Thoracic aorta (tissue), 2 donors: ENCODE measurements at regions not wholly inside any gene's neighbourhood (a gene's known extent, or its start where the extent isn't known, plus 50 kb on each side); places are given as distances from the start of the nearest gene placed in this dataset.

Source experiments
- ATAC-seq: fragments of 150-250 bp; one replicate; pipeline ENCODE4 v1.8.0; 2017; ENCODE audit warnings: low read depth; ENCODE audit not compliant: insufficient number of reproducible peaks, low FRiP score
- DNase-seq: peaks from one replicate; pipeline ENCODE4 v3.0.0-alpha.2; 2020; ENCODE audit warnings: low spot score
- H3K27ac ChIP-seq, 2 donors: fragments of 200-600 bp; sonication (generic); 1 replicate in 1 of 2; 2 replicates in 1 of 2; pipeline ENCODE4 v1.5.1; 2016; ENCODE audit warnings: mild to moderate bottlenecking in 2 of 2, moderate library complexity in 2 of 2
- H3K27me3 ChIP-seq: fragments of 200-600 bp; sonication (generic); replicated peaks from 2 replicates; pipeline ENCODE4 v1.6.0; 2016; ENCODE audit warnings: mild to moderate bottlenecking; ENCODE audit not compliant: insufficient read depth
- H3K36me3 ChIP-seq: fragments of 200-600 bp; sonication (generic); one replicate; pipeline ENCODE4 v1.5.1; 2016
- H3K4me1 ChIP-seq, 2 donors: fragments of 200-600 bp; sonication (generic); 1 replicate in 1 of 2; 2 replicates in 1 of 2; pipeline versions ENCODE4 v1.5.1 to v1.6.0; 2016; ENCODE audit warnings: low read depth in 2 of 2, mild to moderate bottlenecking in 1 of 2; ENCODE audit not compliant: control insufficient read depth in 1 of 2
- H3K4me3 ChIP-seq: fragments of 200-600 bp; sonication (generic); 2 replicates; pipeline ENCODE4 v1.5.1; 2016; ENCODE audit warnings: mild to moderate bottlenecking
- H3K9me3 ChIP-seq: fragments of 200-600 bp; sonication (generic); 2 replicates; pipeline ENCODE4 v1.5.1; 2016
- CTCF ChIP-seq: fragments of 200-600 bp; sonication (generic); IDR thresholded peaks from one replicate; pipeline ENCODE4 v1.5.1; 2019; ENCODE audit warnings: antibody characterized with exemption

GRCh38 chr10:3248526-3249306, 76.1 kb upstream of the PITRM1 start:
- TF ChIP-seq CTCF = no peak
- ATAC-seq (peak; percentile 95), DNase-seq (no peak)
- Histone ChIP-seq H3K27ac (peak overlapping the region; percentile 87 to 91), H3K9me3 (no peaks in the 10 kb centered on the region), H3K27me3 (no peaks in the 10 kb centered on the region), H3K36me3 (no peaks in the 10 kb centered on the region), H3K4me1 (peaks cover 7 to 17% of the 10 kb centered on the region in 2 donors), H3K4me3 (peak overlapping the region; percentile 41)

- Histone ChIP-seq H3K9me3 (no peaks in the 10 kb centered on the region), H3K4me1 (peaks cover 7 to 17% of the 10 kb centered on the region in 2 donors), H3K36me3 (no peaks in the 10 kb centered on the region), H3K4me3 (no peak overlapping the region), H3K27ac (no peak overlapping the region), H3K27me3 (no peaks in the 10 kb centered on the region)
- no peak for ATAC-seq
- no peak for DNase-seq
- TF ChIP-seq CTCF = no peak
Measured at GRCh38 chr10:3245395-3245794, 72.8 kb upstream of the PITRM1 start.

GRCh38 chr10:3241967-3242650, 69.5 kb upstream of the PITRM1 start:
- Histone ChIP-seq H3K4me3 (no peak overlapping the region), H3K36me3 (no peaks in the 10 kb centered on the region), H3K9me3 (no peaks in the 10 kb centered on the region), H3K4me1 (peaks cover 0 to 18% of the 10 kb centered on the region in 2 donors), H3K27ac (no peak overlapping the region), H3K27me3 (no peaks in the 10 kb centered on the region)
- DNase-seq (no peak), ATAC-seq (no peak)
- no peak for TF ChIP-seq CTCF

- H3K9me3 ChIP-seq = no peaks in the 10 kb centered on the region
- no peak for DNase-seq
- peaks cover 0 to 18% of the 10 kb centered on the region in 2 donors for H3K4me1 ChIP-seq
- no peaks in the 10 kb centered on the region for H3K36me3 ChIP-seq
- no peaks in the 10 kb centered on the region for H3K27me3 ChIP-seq
- no peak for ATAC-seq
- no peak overlapping the region for H3K4me3 ChIP-seq
- TF ChIP-seq CTCF = no peak
- no peak overlapping the region for H3K27ac ChIP-seq
Measured at GRCh38 chr10:3241274-3241921, 68.8 kb upstream of the PITRM1 start.
